ENCODE measurements at regions not wholly inside any gene's neighbourhood (a gene's known extent, or its start where the extent isn't known, plus 50 kb on each side); places are given as distances from the start of the nearest gene placed in this dataset.

- TF ChIP-seq ZNF710 (CRISPR knock-in tag; IDR thresholded peaks at IDR 0.05; ENCODE audit: borderline replicate concordance) (peak; percentile 86; the same call in 1 of the 2 replicates), AKAP8 (CRISPR knock-in tag; IDR thresholded peaks at IDR 0.05) (no peak), SOX13 (IDR thresholded peaks at IDR 0.05) (peak; percentile 64), SOX13 (CRISPR knock-in tag; conservative IDR thresholded peaks at IDR 0.05 in 1 of 2, IDR thresholded peaks at IDR 0.05 in 1 of 2) (peak in 1 of 2 experiments; percentile 94; a peak in 2 of 4 replicates), SMAD3 (CRISPR knock-in tag; IDR thresholded peaks at IDR 0.05) (0 out of 2 replicates have a peak, but pooled peaks have one; percentile 41), IRF2 (CRISPR knock-in tag; IDR thresholded peaks at IDR 0.05) (peak; percentile 73; the same call in 1 of the 2 replicates), MYC (CRISPR knock-in tag; IDR thresholded peaks at IDR 0.05; ENCODE audit: borderline replicate concordance) (no peak), ZNF761 (CRISPR knock-in tag; conservative IDR thresholded peaks at IDR 0.05) (no peak), ZNF616 (CRISPR knock-in tag; IDR thresholded peaks at IDR 0.05; ENCODE audit: low read depth) (no peak), PHF21A (CRISPR knock-in tag; IDR thresholded peaks at IDR 0.05) (peak; percentile 90), MEF2D (CRISPR knock-in tag; IDR thresholded peaks at IDR 0.05) (peak; percentile 86), ZNF781 (CRISPR knock-in tag; IDR thresholded peaks at IDR 0.05; ENCODE audit: borderline replicate concordance, not compliant biosample characterization) (no peak), ISL2 (CRISPR knock-in tag; IDR thresholded peaks at IDR 0.05) (peak; percentile 88), ZNF143 (CRISPR knock-in tag; IDR thresholded peaks at IDR 0.05) (no peak), MXD3 (CRISPR knock-in tag; IDR thresholded peaks at IDR 0.05) (no peak), ETV5 (CRISPR knock-in tag; IDR thresholded peaks at IDR 0.05; ENCODE audit: borderline replicate concordance) (peak; percentile 78; the same call in 1 of the 2 replicates), GATAD1 (CRISPR knock-in tag; IDR thresholded peaks at IDR 0.05) (0 out of 2 replicates have a peak, but pooled peaks have one; percentile 25), ZGPAT (CRISPR knock-in tag; IDR thresholded peaks at IDR 0.05) (peak; percentile 85), HDAC2 (CRISPR knock-in tag; IDR thresholded peaks at IDR 0.05) (peak; percentile 92), NR2F2 (IDR thresholded peaks at IDR 0.05; ENCODE audit: borderline replicate concordance, low read depth) (peak; percentile 45; the same call in 1 of the 2 replicates), HNRNPLL (IDR thresholded peaks at IDR 0.05; ENCODE audit: low read depth, low read length, poor library complexity, severe bottlenecking) (no peak), ZNF747 (CRISPR knock-in tag; IDR thresholded peaks at IDR 0.05; ENCODE audit: borderline replicate concordance) (peak; percentile 40; the same call in 1 of the 2 replicates), GATA4 (IDR thresholded peaks at IDR 0.05; ENCODE audit: borderline replicate concordance, low read depth) (peak; percentile 65; the same call in 1 of the 2 replicates)
- TF ChIP-seq, protein P1, sequence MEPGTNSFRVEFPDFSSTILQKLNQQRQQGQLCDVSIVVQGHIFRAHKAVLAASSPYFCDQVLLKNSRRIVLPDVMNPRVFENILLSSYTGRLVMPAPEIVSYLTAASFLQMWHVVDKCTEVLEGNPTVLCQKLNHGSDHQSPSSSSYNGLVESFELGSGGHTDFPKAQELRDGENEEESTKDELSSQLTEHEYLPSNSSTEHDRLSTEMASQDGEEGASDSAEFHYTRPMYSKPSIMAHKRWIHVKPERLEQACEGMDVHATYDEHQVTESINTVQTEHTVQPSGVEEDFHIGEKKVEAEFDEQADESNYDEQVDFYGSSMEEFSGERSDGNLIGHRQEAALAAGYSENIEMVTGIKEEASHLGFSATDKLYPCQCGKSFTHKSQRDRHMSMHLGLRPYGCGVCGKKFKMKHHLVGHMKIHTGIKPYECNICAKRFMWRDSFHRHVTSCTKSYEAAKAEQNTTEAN (CRISPR knock-in tag; conservative IDR thresholded peaks at IDR 0.05) = 0 out of 2 replicates have a peak, but pooled peaks have one; percentile 24
These were observed 87.9 kb upstream of the HMCN1 start (continued) for GRCh38 chr1:185646202-185646683.
